ENCODE measurements at regions not wholly inside any gene's neighbourhood (a gene's known extent, or its start where the extent isn't known, plus 50 kb on each side); places are given as distances from the start of the nearest gene placed in this dataset.
A peak's percentile ranks its signal among the peaks of the same experiment; 100 is the strongest.

DNA sequence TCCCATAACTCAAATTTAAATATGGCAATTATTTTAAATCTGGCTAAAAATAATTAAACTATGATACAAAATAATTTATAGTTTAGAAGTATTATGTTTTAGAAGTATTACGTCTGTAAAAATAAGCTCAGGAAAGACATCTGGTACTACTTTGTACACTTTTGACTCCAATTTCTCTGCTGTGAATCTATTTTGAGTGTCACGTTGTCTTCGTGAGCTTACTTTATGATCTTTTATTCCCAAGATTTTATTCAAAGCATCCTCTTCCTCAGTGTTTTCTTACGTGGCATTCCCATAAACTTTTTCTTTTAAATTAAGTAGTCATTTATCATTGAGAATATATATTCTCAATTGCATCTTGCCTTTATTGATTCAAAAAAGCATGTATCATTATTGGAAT is 223.3 kb upstream of the KCNJ16 start:
- Histone ChIP-seq H3K36me3 (no peaks in the 10 kb centered on the region), H3K27me3 (replicated peaks in 1 of 7) (no peaks in the 10 kb centered on the region), H3K4me1 (peaks cover 0 to 8% (median 0%) of the 10 kb centered on the region in 6 donors), H3K27ac (no peak overlapping the region), H3K9me3 (peaks cover 0 to 3% (median 0%) of the 10 kb centered on the region in 8 donors), H3K4me3 (no peak overlapping the region)
- TF ChIP-seq, protein P1, sequence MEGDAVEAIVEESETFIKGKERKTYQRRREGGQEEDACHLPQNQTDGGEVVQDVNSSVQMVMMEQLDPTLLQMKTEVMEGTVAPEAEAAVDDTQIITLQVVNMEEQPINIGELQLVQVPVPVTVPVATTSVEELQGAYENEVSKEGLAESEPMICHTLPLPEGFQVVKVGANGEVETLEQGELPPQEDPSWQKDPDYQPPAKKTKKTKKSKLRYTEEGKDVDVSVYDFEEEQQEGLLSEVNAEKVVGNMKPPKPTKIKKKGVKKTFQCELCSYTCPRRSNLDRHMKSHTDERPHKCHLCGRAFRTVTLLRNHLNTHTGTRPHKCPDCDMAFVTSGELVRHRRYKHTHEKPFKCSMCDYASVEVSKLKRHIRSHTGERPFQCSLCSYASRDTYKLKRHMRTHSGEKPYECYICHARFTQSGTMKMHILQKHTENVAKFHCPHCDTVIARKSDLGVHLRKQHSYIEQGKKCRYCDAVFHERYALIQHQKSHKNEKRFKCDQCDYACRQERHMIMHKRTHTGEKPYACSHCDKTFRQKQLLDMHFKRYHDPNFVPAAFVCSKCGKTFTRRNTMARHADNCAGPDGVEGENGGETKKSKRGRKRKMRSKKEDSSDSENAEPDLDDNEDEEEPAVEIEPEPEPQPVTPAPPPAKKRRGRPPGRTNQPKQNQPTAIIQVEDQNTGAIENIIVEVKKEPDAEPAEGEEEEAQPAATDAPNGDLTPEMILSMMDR (IDR thresholded peaks at IDR 0.05 in 8 of 11, conservative IDR thresholded peaks at IDR 0.05 in 3 of 11) = no peak
- TF ChIP-seq POLR2AphosphoS5 (IDR thresholded peaks at IDR 0.05) = no peak
- TF ChIP-seq POLR2A (IDR thresholded peaks at IDR 0.05) = no peak
- no peak for DNase-seq
- 89 to 98% (median 93%) methylated on average over 4 of the region's 4 CpGs for WGBS, 5 donors
- intact Hi-C loops (cut with DNase I; ENCODE audit: low total_unique reads) = no loop called here

DNA sequence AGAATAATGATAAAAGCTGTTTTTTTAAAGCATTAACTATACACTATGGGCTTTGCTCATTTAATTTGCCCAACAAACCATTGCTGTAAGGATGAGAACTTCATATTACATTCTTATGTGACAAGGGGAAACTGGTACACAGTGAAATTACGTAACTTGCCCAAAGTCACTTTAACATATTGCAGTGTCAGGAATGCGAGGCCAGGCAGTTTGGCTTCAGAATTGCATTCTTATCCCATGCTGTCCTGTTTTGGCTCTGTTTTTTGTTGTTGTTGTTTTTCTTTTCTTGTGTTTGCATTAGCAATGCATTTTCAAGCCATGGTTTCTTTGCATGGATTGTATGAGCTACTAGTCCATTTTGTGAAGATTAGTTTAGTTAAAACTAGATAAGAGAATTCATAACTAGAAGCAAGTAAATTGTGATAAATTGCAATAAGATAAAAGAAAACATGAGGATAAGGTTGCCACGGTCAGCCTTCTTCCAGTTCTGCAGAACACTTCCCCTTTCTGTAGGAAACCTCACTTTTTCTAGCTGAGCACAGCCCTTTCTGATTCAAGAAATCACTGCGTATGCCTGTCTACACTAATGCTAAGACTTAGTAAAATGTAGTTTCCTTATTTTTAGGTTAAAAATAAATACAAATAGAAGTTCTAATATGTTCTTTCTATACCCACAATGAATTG is 221.3 kb upstream of the KCNJ16 start:
- Histone ChIP-seq H3K36me3 (no peaks in the 10 kb centered on the region), H3K27ac (peak overlapping the region in 4 of 8 donors; percentile 16 to 47 (median 26)), H3K9me3 (peaks cover 0 to 17% (median 12%) of the 10 kb centered on the region in 8 donors), H3K27me3 (replicated peaks in 1 of 7) (no peaks in the 10 kb centered on the region), H3K4me1 (peaks cover 0 to 8% (median 0%) of the 10 kb centered on the region in 6 donors), H3K4me3 (no peak overlapping the region)
- TF ChIP-seq POLR2A (IDR thresholded peaks at IDR 0.05) (no peak), POLR2AphosphoS5 (IDR thresholded peaks at IDR 0.05) (no peak)
- TF ChIP-seq, protein P1 (IDR thresholded peaks at IDR 0.05 in 8 of 11, conservative IDR thresholded peaks at IDR 0.05 in 3 of 11) = no peak
- DNase-seq = no peak
- 30 to 47% (median 41%) methylated on average over 4 of the region's 4 CpGs for WGBS, 5 donors
- intact Hi-C loops (cut with DNase I; ENCODE audit: low total_unique reads) = no loop called here

DNA sequence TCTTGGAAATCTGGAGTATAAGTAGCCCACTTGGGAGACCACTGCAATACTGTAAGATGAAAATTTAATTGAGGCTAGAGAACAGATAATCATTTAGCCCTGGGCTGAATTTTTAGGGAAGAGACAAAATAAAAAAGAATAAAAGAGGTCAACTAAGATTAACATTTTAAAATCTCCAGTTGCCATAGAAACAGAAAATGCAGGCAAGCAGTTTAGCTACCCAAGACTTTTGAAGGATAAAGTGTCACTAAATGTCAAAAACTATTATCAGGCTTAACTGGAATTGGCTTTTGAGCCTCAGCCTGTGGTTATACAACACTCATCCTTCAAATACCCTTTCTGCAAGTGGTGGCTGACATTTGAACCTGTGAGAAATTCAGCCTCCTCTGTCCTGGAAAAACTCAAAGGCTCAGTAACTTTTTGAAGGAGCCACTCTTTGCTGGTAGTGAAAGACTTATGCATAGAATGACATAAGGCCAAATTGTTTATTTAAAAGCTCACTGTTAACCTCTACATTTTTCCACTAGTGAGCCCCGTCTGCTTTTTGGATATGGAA is 220.7 kb upstream of the KCNJ16 start:
- H3K36me3 ChIP-seq = no peaks in the 10 kb centered on the region
- DNase-seq = no peak
- H3K4me3 ChIP-seq = no peak overlapping the region
- 62 to 85% (median 78%) methylated on average over 1 of the region's 1 CpG for WGBS, 5 donors
- no peaks in the 10 kb centered on the region for H3K27me3 ChIP-seq (replicated peaks in 1 of 7)
- peaks cover 0 to 8% (median 0%) of the 10 kb centered on the region in 6 donors for H3K4me1 ChIP-seq
- intact Hi-C loops (cut with DNase I; ENCODE audit: low total_unique reads) = no loop called here
- TF ChIP-seq POLR2A (IDR thresholded peaks at IDR 0.05) = no peak
- TF ChIP-seq, protein P1 (IDR thresholded peaks at IDR 0.05 in 8 of 11, conservative IDR thresholded peaks at IDR 0.05 in 3 of 11) = no peak
- TF ChIP-seq POLR2AphosphoS5 (IDR thresholded peaks at IDR 0.05) = no peak
- H3K9me3 ChIP-seq = peaks cover 0 to 23% (median 18%) of the 10 kb centered on the region in 8 donors
- peak overlapping the region in 3 of 8 donors; percentile 19 to 47 (median 33) for H3K27ac ChIP-seq

DNA sequence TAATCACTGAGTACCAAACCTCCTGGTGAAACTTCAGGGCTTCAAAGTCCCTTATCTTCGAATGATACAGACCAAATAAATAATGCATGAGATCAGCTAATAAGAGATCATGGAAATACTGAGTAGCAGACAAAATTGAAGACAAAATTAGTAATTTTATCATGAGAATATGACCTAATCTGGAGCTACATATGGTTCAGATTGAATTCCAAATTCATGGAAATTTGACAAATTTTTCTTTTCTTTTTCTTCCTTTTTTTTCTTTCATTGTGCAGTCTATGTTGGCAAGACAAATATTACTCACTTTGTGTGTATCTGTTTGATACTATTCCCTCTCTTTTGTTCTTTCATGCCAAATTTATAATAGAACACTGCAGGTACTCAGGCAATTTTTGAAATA is 218.1 kb upstream of the KCNJ16 start:
- 83 to 93% (median 87%) methylated on average over 1 of the region's 1 CpG for WGBS, 5 donors
- peaks cover 0 to 8% (median 0%) of the 10 kb centered on the region in 6 donors for H3K4me1 ChIP-seq
- no peak overlapping the region for H3K27ac ChIP-seq
- TF ChIP-seq POLR2AphosphoS5 (IDR thresholded peaks at IDR 0.05) = no peak
- TF ChIP-seq, protein P1 (IDR thresholded peaks at IDR 0.05 in 8 of 11, conservative IDR thresholded peaks at IDR 0.05 in 3 of 11) = no peak
- TF ChIP-seq POLR2A (IDR thresholded peaks at IDR 0.05) = no peak
- H3K36me3 ChIP-seq = no peaks in the 10 kb centered on the region
- peaks cover 0 to 36% (median 28%) of the 10 kb centered on the region in 8 donors for H3K9me3 ChIP-seq
- no peaks in the 10 kb centered on the region for H3K27me3 ChIP-seq (replicated peaks in 1 of 7)
- intact Hi-C loops (cut with DNase I; ENCODE audit: low total_unique reads) = no loop called here
- no peak for DNase-seq
- H3K4me3 ChIP-seq = no peak overlapping the region
